ENCODE measurements at regions not wholly inside any gene's neighbourhood (a gene's known extent, or its start where the extent isn't known, plus 50 kb on each side); places are given as distances from the start of the nearest gene placed in this dataset.
"Not testable (repeated sequence)": the region's sequence is repeated elsewhere in the genome, so short reads cannot be mapped to it uniquely, and the experiment has no call there.

DNA sequence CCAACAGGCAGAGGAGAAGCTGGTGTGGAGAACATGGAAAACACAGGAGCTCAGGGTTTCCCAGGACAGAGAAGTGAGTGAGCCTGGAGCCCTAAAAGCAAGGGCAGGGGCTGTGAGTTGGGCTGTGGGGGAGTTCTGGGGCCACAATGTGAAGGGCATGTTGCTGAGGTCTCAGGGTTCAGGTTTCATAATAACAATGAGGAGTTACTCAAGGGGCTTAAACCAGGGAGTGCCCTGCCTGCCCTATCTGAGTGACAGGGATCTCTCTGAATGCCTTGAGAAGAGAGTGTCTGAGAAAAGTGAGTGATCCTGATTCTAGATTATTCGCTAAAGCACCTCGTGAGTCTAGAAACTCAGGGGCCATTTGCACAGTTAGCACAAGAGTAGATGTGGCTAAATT, 129.6 kb downstream of the VPREB1 start:
- no peak for DNase-seq

- no peak for DNase-seq
These were observed 130.0 kb downstream of the VPREB1 start for GRCh38 chr22:22374579-22374978.

GRCh38 chr22:22375576-22376351, 131.2 kb downstream of the VPREB1 start:
- DNase-seq, result no peak

DNA sequence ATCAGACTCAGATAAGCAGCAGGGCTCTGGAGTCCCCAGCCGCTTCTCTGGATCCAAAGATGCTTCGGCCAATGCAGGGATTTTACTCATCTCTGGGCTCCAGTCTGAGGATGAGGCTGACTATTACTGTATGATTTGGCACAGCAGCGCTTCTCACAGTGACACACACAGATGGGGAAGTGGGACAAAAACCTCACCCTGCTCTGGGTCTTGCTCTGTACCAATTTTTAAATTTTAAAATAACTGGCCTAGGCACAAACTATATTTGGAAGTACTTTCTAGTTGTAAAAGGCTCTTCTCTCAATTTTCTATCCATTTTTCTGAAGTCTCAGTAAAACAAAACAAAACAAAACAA, 131.7 kb downstream of the VPREB1 start:
- no peak for DNase-seq

DNA sequence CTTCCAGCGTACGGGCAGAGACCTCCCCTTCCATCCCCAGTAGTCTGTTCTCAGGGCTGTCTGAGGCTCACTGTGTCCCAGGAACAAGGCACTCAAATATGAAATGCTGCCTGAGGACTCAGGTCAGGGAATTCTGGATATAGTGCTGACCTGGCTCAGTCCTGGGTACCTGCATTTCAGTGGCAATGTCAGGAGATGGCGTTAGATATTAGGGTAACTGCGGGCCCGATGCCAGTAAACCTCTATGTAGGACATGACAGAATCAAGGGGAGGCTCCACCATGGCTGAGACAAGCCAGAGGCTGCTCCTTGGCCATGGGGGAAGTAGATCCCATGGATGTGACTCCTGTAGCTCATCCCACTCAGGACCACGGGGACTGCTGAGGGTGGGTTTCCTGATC, 131.7 kb downstream of the ZNF280B start:
- not testable (repeated sequence) for DNase-seq

- no peak for DNase-seq
These were observed 131.2 kb downstream of the ZNF280B start for GRCh38 chr22:22377335-22377734.

DNA sequence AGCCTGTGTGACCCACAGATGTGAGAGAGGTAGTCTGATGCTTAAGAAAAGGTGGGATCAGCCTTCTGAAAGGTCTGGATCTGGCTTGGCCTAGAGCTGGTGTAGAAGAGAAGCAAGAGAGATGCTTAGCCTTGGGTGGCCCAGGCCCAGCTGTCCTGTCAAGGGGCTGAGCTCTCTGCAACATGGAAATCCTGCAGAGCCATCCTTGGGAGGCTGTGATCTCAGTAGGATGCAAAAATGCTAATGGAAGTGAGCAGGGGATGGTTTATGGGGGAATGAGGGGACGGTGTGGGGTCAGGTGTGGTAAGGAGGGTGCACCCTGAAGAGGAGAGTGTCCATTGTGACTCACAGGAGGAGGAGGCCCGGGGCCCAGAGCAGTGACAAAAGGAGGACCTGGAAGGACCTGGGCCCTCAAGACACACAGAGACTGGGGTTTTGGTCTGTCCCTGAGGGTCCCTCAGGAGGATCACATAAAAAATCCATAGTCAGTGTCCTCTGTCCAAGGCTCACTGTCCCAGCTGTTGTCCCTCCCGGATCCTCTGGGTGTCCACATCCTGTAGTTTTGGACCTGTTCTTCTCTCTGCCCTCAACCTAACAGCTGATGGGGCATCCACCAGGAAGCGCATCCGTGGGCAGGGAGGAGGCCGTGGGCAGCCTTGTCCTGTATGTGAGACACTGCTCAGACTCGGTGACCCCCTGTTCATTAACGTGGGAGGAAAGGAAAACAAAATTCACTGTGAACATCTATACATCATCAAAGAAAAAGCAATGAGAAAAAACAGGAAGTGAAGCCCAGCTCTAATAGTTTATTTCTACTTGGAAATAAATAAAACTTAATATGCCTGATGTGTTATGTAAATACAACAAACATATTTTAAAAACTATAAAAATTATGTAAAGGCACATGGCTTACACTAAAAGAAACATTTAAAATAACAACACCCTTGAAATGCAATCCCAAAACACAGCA, 129.8 kb downstream of the ZNF280B start:
- DNase-seq, result no peak

DNA sequence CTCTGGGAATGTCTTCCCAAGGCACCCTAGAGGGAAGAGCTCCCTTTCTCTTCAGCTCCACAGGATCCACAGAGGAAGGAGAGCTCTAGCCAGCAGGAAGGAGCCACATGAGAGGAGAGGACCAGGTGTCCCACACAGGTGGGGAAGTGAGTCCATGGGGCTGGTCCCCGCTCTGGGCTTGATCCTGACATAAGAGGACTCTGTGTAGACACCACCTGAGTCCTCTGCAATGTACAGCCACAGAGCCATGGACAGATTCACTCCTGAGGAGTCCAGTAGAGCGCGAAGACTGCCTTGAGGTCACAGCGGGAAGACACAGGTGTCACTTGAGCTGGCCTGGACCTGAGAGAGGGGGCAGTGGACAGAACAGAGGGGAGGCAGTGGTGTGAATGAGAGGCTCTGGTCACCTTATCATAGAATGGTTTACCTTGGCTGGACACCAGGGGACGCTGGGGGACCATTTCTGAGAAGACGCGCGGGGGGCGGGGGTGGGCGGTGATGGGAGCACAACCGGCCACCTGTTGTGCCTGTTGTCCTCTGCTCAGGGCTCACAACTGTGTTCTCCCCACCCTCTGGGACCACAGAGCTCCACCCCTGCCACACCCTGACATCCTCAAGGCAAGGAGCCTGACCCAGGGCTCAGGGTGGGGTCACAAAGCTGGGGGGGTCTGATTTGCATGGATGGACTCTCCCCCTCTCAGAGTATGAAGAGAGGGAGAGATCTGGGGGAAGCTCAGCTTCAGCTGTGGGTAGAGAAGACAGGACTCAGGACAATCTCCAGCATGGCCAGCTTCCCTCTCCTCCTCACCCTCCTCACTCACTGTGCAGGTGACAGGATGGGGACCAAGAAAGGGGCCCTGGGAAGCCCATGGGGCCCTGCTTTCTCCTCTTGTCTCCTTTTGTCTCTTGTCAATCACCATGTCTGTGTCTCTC, 128.2 kb downstream of the ZNF280B start:
- no peak for DNase-seq

- not testable (repeated sequence) for DNase-seq
These were observed 127.2 kb downstream of the ZNF280B start for GRCh38 chr22:22381292-22381691.

GRCh38 chr22:22384267-22384666, 124.3 kb downstream of the ZNF280B start:
- DNase-seq, result no peak

- no peak for DNase-seq
These were observed 123.8 kb downstream of the ZNF280B start for GRCh38 chr22:22384668-22385244.

GRCh38 chr22:22386602-22387385, 121.7 kb downstream of the ZNF280B start:
- no peak for DNase-seq

- no peak for DNase-seq
These were observed 121.2 kb downstream of the ZNF280B start for GRCh38 chr22:22387386-22387736.

DNA sequence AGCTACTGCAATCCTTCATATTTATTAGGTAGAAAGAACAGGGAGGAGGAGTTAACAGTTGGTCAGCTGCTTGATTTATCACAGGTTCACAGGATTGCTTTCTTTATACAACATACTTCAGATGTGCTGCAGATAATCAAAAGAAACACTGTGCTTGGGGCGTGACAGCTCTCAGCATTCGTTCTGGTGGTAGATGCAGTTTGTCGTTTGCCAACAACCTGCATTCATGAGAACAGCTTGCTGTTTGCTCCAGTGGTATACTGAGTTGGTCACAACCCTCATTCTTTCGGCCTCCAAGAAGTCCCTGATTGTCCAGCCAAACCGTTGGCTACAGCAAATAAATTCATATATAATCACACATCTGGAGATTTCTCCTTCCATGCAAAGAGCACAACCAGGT, 120.5 kb downstream of the ZNF280B start:
- no peak for DNase-seq

DNA sequence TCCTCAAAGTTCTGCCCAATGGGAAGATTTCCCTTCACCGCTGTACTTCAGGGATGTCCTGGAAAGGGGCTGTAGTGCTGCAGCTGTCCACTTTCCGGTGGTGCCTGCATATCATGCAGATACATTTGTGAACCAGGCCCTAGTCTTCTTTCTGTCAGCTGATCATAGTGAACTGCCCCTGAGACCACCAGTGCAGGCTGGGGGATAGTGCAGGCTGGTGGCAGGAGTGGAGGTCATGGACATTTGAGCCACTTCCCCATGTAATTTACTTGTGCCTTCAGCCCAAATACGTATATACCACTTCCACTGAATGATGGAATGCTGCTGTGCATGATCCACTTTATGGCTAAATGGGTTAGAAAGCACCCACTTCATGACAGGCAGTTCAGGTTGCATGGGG, 120.0 kb downstream of the ZNF280B start:
- DNase-seq, result no peak

GRCh38 chr22:22389467-22389866, 119.1 kb downstream of the ZNF280B start:
- no peak for DNase-seq

DNA sequence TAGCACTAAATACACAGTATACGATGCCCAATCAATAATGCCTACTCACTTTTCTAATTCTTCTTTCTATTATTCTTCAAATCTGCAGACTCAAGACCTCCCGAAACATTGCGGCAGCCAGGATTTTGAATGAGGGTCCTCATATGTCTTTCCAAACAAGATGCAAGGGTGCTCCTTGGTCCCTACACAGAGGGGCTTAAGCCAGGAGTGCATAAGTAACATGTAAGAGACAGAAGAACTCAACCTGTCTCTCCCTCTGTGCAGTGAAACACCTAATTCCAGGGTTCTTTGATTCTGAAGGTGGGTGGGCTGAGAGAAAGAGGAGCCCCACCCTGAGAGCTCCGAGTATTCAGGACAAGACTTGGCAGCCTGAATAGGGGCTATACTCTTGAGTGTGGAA, 117.6 kb downstream of the ZNF280B start:
- no peak for DNase-seq

- DNase-seq, result no peak
These were observed 117.0 kb downstream of the ZNF280B start for GRCh38 chr22:22391543-22391942.

DNA sequence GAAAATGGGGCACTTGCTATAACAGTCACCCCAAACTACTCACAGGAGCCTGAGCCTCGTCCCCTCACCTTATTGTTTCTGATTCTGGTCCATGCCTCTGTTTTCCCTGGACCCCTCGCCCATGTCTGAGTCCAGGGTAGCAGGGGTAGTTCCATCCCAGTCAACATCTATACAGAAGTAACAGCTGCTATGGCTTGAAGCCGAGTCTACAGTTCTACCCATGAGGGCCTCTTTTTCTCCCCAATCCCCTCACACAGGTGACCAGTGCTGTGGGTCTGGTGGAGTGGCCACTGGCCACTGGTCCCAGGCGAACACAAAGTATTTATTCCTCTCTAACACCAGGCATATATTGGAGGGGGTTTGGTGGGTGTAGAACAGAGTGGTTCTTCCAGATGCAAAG, 116.4 kb downstream of the ZNF280B start:
- DNase-seq, result no peak

DNA sequence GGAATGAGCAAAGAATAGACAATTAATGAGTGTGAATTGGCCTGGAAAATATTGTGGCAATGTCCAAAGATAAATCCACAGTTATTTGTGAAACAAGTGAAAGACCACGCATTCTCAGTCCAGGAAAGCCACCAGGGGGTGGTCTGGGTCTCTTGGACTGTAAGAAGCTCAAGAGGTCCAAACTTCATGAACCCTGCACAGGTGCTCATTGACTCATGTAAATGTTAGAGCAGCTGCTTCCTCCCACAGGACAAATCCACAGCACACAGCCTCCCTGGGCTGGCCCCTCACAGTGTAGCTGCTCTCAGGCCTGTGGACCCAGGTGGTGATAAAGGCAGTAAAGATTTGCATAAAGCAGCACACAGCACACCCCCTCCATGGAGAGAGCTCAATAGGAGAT, 114.0 kb downstream of the ZNF280B start:
- DNase-seq, result no peak

- no peak for DNase-seq
These were observed 113.3 kb downstream of the ZNF280B start for GRCh38 chr22:22395245-22395644.

Data from activated CD8-positive, alpha-beta memory T cell treated with anti-CD3 and anti-CD28 coated beads, Interleukin-2, amount 50 U/mL, for 4 hours (primary cell).